ENCODE measurements at regions not wholly inside any gene's neighbourhood (a gene's known extent, or its start where the extent isn't known, plus 50 kb on each side); places are given as distances from the start of the nearest gene placed in this dataset.
"Not testable (repeated sequence)": the region's sequence is repeated elsewhere in the genome, so short reads cannot be mapped to it uniquely, and the experiment has no call there.

DNA sequence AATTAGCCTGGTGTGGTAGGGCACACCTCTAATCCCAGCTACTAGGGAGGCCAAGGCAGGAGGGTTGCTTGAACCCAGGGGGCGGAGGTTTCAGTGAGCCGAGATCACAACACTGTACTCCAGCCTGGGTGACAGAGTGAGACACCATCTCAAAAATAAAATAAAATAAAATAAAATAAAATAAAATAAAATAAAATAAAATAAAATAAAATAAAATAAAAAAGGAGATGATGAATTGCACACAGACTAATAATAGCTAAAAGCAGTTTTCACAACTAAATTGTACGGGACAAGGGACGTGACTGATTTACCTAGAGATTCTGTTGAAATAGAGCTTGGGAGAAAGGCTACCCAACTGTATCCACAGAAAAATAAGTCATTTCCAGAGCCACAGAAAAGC, 1471.3 kb downstream of the CDH11 start:
- H3K27ac ChIP-seq = no peak overlapping the region
- DNase-seq (ENCODE audit: low read depth in 1 of 2, low spot score in 1 of 2) = no peak
- TF ChIP-seq, protein P1, sequence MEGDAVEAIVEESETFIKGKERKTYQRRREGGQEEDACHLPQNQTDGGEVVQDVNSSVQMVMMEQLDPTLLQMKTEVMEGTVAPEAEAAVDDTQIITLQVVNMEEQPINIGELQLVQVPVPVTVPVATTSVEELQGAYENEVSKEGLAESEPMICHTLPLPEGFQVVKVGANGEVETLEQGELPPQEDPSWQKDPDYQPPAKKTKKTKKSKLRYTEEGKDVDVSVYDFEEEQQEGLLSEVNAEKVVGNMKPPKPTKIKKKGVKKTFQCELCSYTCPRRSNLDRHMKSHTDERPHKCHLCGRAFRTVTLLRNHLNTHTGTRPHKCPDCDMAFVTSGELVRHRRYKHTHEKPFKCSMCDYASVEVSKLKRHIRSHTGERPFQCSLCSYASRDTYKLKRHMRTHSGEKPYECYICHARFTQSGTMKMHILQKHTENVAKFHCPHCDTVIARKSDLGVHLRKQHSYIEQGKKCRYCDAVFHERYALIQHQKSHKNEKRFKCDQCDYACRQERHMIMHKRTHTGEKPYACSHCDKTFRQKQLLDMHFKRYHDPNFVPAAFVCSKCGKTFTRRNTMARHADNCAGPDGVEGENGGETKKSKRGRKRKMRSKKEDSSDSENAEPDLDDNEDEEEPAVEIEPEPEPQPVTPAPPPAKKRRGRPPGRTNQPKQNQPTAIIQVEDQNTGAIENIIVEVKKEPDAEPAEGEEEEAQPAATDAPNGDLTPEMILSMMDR (IDR thresholded peaks at IDR 0.05; ENCODE audit: low read depth, low read length) = no peak
- H3K9me3 ChIP-seq (ENCODE audit: low read depth) = no peaks in the 10 kb centered on the region
- no peaks in the 10 kb centered on the region for H3K27me3 ChIP-seq
- H3K4me1 ChIP-seq (ENCODE audit: low read depth) = no peaks in the 10 kb centered on the region
- H3K36me3 ChIP-seq = no peaks in the 10 kb centered on the region
- H3K4me3 ChIP-seq = no peak overlapping the region

DNA sequence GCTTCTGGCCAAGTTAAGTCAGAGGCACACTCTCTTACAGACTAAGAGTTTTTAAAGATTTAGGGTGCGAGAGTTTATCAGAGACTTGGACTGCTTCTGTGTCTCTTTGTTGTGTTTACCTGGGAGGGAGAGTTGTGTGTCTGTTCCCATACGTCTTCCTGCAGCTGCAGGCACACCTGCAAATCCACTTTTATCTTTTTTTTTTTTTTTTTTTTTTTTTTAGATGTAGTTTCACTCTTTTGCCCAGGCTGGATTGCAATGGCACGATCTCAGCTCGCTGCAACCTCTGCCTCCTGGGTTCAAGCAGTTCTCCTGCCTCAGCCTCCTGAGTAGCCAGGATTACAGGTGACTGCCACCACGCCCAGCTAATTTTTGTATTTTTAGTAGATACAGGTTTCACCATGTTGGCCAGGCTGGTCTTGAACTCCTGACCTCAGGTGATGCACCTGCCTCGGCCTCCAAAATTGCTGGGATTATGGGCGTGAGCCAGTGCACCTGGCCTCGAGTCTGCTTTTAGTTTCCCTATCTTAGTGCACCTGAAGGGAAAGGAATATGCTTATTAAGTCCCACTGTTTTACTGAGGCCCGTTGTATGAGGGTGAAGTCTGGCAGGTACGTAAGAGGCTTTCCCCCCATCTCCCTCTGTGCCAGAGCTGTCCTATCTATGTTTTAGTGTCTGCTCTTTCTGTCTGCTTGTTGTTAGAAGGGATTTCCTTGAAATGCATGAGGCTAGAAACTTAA, 1488.0 kb downstream of the CDH11 start:
- not testable (repeated sequence) for H3K27ac ChIP-seq; H3K4me1 ChIP-seq (ENCODE audit: low read depth); DNase-seq (ENCODE audit: low read depth in 1 of 2, low spot score in 1 of 2); H3K27me3 ChIP-seq; H3K9me3 ChIP-seq (ENCODE audit: low read depth); H3K36me3 ChIP-seq; H3K4me3 ChIP-seq

GRCh38 chr16:63629272-63629671, 1492.6 kb downstream of the CDH11 start:
- DNase-seq (ENCODE audit: low read depth in 1 of 2, low spot score in 1 of 2) = no peak
- Histone ChIP-seq H3K27ac (no peak overlapping the region), H3K9me3 (ENCODE audit: low read depth) (no peaks in the 10 kb centered on the region), H3K36me3 (no peaks in the 10 kb centered on the region), H3K27me3 (no peaks in the 10 kb centered on the region), H3K4me3 (no peak overlapping the region), H3K4me1 (ENCODE audit: low read depth) (no peaks in the 10 kb centered on the region)
- TF ChIP-seq, protein P1 (IDR thresholded peaks at IDR 0.05; ENCODE audit: low read depth, low read length) = no peak

GRCh38 chr16:63628812-63629211, 1493.1 kb downstream of the CDH11 start:
- DNase-seq (ENCODE audit: low read depth in 1 of 2, low spot score in 1 of 2) = no peak
- Histone ChIP-seq H3K36me3 (no peaks in the 10 kb centered on the region), H3K4me1 (ENCODE audit: low read depth) (no peaks in the 10 kb centered on the region), H3K9me3 (ENCODE audit: low read depth) (no peaks in the 10 kb centered on the region), H3K4me3 (no peak overlapping the region), H3K27ac (no peak overlapping the region), H3K27me3 (no peaks in the 10 kb centered on the region)
- TF ChIP-seq, protein P1 (IDR thresholded peaks at IDR 0.05; ENCODE audit: low read depth, low read length) = no peak

DNA sequence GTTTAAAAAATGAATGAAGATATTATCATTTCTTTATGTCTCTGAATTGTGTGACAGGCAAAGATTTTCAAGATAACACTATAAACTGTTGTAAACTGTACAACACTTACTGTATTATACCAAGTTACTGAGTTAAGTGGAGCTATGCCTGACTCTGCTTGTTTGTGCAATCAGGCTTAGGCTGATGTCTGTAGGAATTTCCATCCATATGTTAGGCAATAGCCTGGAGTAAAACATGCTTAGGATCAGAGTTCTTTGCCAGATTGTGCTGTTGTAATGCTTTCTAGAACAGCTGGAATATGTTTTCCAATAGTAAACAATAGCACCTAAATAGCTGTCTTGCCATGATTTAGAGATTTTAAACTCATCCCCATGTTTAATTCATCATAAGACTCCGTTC, 1496.7 kb downstream of the CDH11 start:
- Histone ChIP-seq H3K27ac (no peak overlapping the region), H3K36me3 (no peaks in the 10 kb centered on the region), H3K4me1 (ENCODE audit: low read depth) (no peaks in the 10 kb centered on the region), H3K4me3 (no peak overlapping the region), H3K27me3 (no peaks in the 10 kb centered on the region), H3K9me3 (ENCODE audit: low read depth) (no peaks in the 10 kb centered on the region)
- DNase-seq (ENCODE audit: low read depth in 1 of 2, low spot score in 1 of 2) = peak in 1 of 2 donors; percentile 45
- TF ChIP-seq, protein P1 (IDR thresholded peaks at IDR 0.05; ENCODE audit: low read depth, low read length) = no peak

DNA sequence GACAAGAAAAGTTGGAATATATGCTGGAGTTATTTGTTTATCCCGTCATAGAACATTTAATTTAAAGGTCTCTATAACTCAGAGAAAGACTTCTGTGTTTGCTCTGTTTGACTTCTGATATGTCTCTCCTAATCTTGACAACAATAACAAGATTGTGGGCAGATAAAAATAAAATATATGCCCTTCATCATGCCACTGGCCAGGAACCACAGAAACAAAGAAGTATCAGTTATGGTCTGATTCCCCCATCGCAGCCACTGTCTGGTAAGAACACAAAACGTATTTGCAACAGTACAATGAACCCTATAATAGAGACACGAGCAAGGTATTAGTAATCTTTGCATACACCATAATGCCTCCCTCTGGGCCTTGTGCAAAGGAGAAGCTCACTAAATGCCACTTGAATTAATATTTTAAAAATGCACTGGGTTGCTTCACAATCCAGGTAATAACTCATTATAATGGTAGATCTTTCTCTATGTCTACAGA, 1498.3 kb downstream of the CDH11 start:
- H3K4me1 ChIP-seq (ENCODE audit: low read depth) = no peaks in the 10 kb centered on the region
- H3K27ac ChIP-seq = no peak overlapping the region
- no peak overlapping the region for H3K4me3 ChIP-seq
- no peaks in the 10 kb centered on the region for H3K27me3 ChIP-seq
- H3K36me3 ChIP-seq = no peaks in the 10 kb centered on the region
- DNase-seq (ENCODE audit: low read depth in 1 of 2, low spot score in 1 of 2) = no peak
- TF ChIP-seq, protein P1 (IDR thresholded peaks at IDR 0.05; ENCODE audit: low read depth, low read length) = no peak
- no peaks in the 10 kb centered on the region for H3K9me3 ChIP-seq (ENCODE audit: low read depth)

Measured in cardiac muscle cell (in vitro differentiated cells and primary cell).